PC-3 (cell line): ENCODE measurements at regions not wholly inside any gene's neighbourhood (a gene's known extent, or its start where the extent isn't known, plus 50 kb on each side); places are given as distances from the start of the nearest gene placed in this dataset.

ENCODE experiments used
- ATAC-seq: fragments of 200-7000 bp; cut with Tn5 transposase; 2 replicates; pipeline ENCODE4 v1.9.1; 2020; ENCODE audit warnings: mild to moderate bottlenecking, moderate library complexity
- BruUV-seq: library from RNA; stranded (reverse); fragments of 400-500 nt; replicated peaks from 2 replicates; lab custom pipeline; 2021; lab: Mats Ljungman, UMichigan
- CTCF ChIA-PET: fragments of 300-600 bp; sonication (Branson Sonifier 250); formaldehyde crosslinking; loops from one replicate; lab custom pipeline; 2022; ENCODE audit warnings: antibody characterized with exemption; lab: Charles Lee
- POLR2A ChIA-PET: fragments of 300-600 bp; sonication (Branson Sonifier 250); formaldehyde crosslinking; loops from one replicate; lab custom pipeline; 2022; ENCODE audit warnings: antibody characterized with exemption; ENCODE audit not compliant: unreplicated experiment; lab: Charles Lee
- DNase-seq: peaks from one replicate; pipeline ENCODE4 v3.0.0-alpha.2; 2015
- H2AFZ ChIP-seq: fragments of 300-600 bp; sonication (generic); 2 replicates; pipeline ENCODE4 v1.6.0; 2016; ENCODE audit warnings: antibody characterized with exemption, low read length
- H3F3A ChIP-seq: fragments of 300-600 bp; sonication (generic); one replicate; pipeline ENCODE4 v1.6.0; 2017; ENCODE audit warnings: antibody characterized with exemption, low read length, control low read depth, mild to moderate bottlenecking; ENCODE audit not compliant: unreplicated experiment
- H3K27ac ChIP-seq: fragments of 300-600 bp; sonication (generic); 2 replicates; pipeline ENCODE4 v1.5.1; 2016; ENCODE audit warnings: mild to moderate bottlenecking, low read length
- H3K27me3 ChIP-seq: fragments of 300-600 bp; sonication (generic); 2 replicates; pipeline ENCODE4 v1.6.1; 2016; ENCODE audit warnings: low read length, mixed read lengths
- H3K36me3 ChIP-seq: fragments of 300-600 bp; sonication (generic); 2 replicates; pipeline ENCODE4 v1.6.1; 2016; ENCODE audit warnings: low read depth, mixed run types, low read length, mixed read lengths
- H3K4me1 ChIP-seq: fragments of 300-600 bp; sonication (generic); 2 replicates; pipeline ENCODE4 v1.5.1; 2016; ENCODE audit warnings: low read length; ENCODE audit not compliant: insufficient read depth
- H3K4me2 ChIP-seq: fragments of 300-600 bp; sonication (generic); 2 replicates; pipeline ENCODE4 v1.6.0; 2016; ENCODE audit warnings: low read length
- H3K4me3 ChIP-seq: fragments of 300-600 bp; sonication (generic); 2 replicates; pipeline ENCODE4 v1.5.1; 2016; ENCODE audit warnings: mild to moderate bottlenecking, low read length, mixed read lengths
- H3K79me2 ChIP-seq: fragments of 300-600 bp; sonication (generic); 2 replicates; pipeline ENCODE4 v1.6.1; 2017; ENCODE audit warnings: low read length, mixed read lengths
- H3K9ac ChIP-seq: fragments of 300-600 bp; sonication (generic); 2 replicates; pipeline ENCODE4 v1.6.0; 2016; ENCODE audit warnings: mild to moderate bottlenecking, low read length
- H3K9me2 ChIP-seq: fragments of 300-600 bp; sonication (generic); replicated peaks from 2 replicates; pipeline ENCODE4 v1.6.1; 2016; ENCODE audit warnings: mixed run types, low read length, mixed read lengths
- H3K9me3 ChIP-seq: fragments of 300-600 bp; sonication (generic); 2 replicates; pipeline ENCODE4 v1.6.1; 2016; ENCODE audit warnings: low read length, mixed read lengths
- H4K20me1 ChIP-seq: fragments of 300-600 bp; sonication (generic); 2 replicates; pipeline ENCODE4 v1.6.1; 2016; ENCODE audit warnings: low read length, mixed read lengths
- EZH2 ChIP-seq: fragments of 300-600 bp; sonication (generic); IDR thresholded peaks from one replicate; pipeline ENCODE4 v1.6.1; 2017; ENCODE audit warnings: antibody characterized with exemption, mild to moderate bottlenecking, low read length; ENCODE audit not compliant: unreplicated experiment
- EZH2phosphoT487 ChIP-seq: fragments of 300-600 bp; sonication (generic); IDR thresholded peaks from 2 replicates; pipeline ENCODE4 v1.6.1; 2018; ENCODE audit warnings: mild to moderate bottlenecking, antibody characterized with exemption, low read length, borderline replicate concordance
- intact Hi-C: fragments of 100-400 bp; cut with micrococcal nuclease; formaldehyde crosslinking; loops from 2 replicates; pipeline ENCODE4 v1.9.0; 2023
- TF ChIP-seq, protein P1 (sequence below): fragments of 300-600 bp; sonication (generic); conservative IDR thresholded peaks from 2 replicates; pipeline ENCODE4 v1.5.1; 2017; ENCODE audit warnings: antibody characterized with exemption, low read depth, mild to moderate bottlenecking, low read length

GRCh38 chr12:77537663-77538062, 293.0 kb upstream of the NAV3 start:
- no peaks in the 10 kb centered on the region for H3K27me3 ChIP-seq
- no peak for ATAC-seq
- no peak overlapping the region for H3K27ac ChIP-seq
- ChIA-PET POLR2A (no interaction called here), CTCF (no interaction called here)
- intact Hi-C loops = no loop called here
- H3K4me3 ChIP-seq = no peak overlapping the region
- H3K4me1 ChIP-seq = no peaks in the 10 kb centered on the region
- TF ChIP-seq EZH2phosphoT487 = no peak
- TF ChIP-seq, protein P1, sequence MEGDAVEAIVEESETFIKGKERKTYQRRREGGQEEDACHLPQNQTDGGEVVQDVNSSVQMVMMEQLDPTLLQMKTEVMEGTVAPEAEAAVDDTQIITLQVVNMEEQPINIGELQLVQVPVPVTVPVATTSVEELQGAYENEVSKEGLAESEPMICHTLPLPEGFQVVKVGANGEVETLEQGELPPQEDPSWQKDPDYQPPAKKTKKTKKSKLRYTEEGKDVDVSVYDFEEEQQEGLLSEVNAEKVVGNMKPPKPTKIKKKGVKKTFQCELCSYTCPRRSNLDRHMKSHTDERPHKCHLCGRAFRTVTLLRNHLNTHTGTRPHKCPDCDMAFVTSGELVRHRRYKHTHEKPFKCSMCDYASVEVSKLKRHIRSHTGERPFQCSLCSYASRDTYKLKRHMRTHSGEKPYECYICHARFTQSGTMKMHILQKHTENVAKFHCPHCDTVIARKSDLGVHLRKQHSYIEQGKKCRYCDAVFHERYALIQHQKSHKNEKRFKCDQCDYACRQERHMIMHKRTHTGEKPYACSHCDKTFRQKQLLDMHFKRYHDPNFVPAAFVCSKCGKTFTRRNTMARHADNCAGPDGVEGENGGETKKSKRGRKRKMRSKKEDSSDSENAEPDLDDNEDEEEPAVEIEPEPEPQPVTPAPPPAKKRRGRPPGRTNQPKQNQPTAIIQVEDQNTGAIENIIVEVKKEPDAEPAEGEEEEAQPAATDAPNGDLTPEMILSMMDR = no peak
- no peak for TF ChIP-seq EZH2
- no TSS peak for BruUV-seq
- no peaks in the 10 kb centered on the region for H4K20me1 ChIP-seq
- DNase-seq = no peak
- H3F3A ChIP-seq = no peaks in the 10 kb centered on the region
- no peaks in the 10 kb centered on the region for H3K9me2 ChIP-seq
- H3K4me2 ChIP-seq = no peak overlapping the region
- H3K36me3 ChIP-seq = no peaks in the 10 kb centered on the region
- H3K9ac ChIP-seq = no peak overlapping the region
- H2AFZ ChIP-seq = no peak overlapping the region
- H3K9me3 ChIP-seq = no peaks in the 10 kb centered on the region
- no peaks in the 10 kb centered on the region for H3K79me2 ChIP-seq

DNA sequence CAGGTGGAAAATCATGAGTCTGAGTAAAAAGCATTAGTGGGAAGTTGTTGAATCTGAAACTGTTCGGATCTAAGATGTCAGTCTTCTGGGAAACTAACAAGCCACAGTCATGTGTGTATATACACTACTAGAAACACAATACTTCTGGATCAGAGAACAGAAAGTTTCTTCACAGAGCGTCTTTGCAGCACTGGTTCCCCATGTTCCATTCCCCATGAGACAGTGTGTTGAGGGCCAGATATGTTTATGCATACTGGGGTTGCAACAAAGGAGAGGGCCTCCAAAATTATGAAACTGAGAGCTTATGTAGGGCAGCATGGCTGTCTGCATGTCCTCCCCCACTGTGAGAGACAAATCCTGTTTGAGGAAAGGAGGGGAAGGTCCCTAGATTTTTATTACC, 295.0 kb upstream of the NAV3 start:
- H3K27ac ChIP-seq = no peak overlapping the region
- no peaks in the 10 kb centered on the region for H3K79me2 ChIP-seq
- DNase-seq (no peak), ATAC-seq (no peak)
- no TSS peak for BruUV-seq
- no peaks in the 10 kb centered on the region for H3K36me3 ChIP-seq
- no peak overlapping the region for H3K4me2 ChIP-seq
- H3K4me3 ChIP-seq = no peak overlapping the region
- TF ChIP-seq, protein P1 = no peak
- TF ChIP-seq EZH2phosphoT487 (no peak), EZH2 (no peak)
- H3K9ac ChIP-seq = no peak overlapping the region
- H3K9me3 ChIP-seq = no peaks in the 10 kb centered on the region
- H4K20me1 ChIP-seq = no peaks in the 10 kb centered on the region
- H3K4me1 ChIP-seq = no peaks in the 10 kb centered on the region
- no peaks in the 10 kb centered on the region for H3K27me3 ChIP-seq
- intact Hi-C loops = no loop called here
- CTCF ChIA-PET = interaction anchor here (0.7 kb wide), 1 partner anchor 606 kb away, joined by 3 read pairs; no protein-coding TSS in a partner anchor
- H2AFZ ChIP-seq = no peak overlapping the region
- no peaks in the 10 kb centered on the region for H3K9me2 ChIP-seq
- H3F3A ChIP-seq = no peaks in the 10 kb centered on the region
- POLR2A ChIA-PET = no interaction called here

DNA sequence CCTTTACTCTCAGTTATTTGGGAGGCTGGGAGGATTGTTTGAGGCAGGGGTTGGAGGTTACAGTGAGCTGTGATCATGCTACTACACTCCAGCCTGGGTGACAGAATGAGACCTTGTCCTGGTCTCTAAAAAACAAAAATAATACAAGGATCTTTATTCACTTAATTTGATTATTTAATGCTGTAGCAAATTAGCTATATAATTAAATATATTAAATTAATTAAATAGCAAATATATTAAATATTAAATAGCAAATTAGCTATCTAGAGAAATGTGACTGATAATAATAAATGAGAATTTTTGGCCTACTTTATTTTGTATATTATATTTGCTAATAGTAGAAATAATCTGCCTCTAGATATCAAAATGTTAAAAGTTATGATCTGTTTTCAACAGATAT, 298.8 kb upstream of the NAV3 start:
- TF ChIP-seq EZH2 = no peak
- no peak for TF ChIP-seq EZH2phosphoT487
- TF ChIP-seq, protein P1 = no peak
- H3K9me2 ChIP-seq = no peaks in the 10 kb centered on the region
- H3K4me2 ChIP-seq = no peak overlapping the region
- BruUV-seq = no TSS peak
- no peaks in the 10 kb centered on the region for H3K79me2 ChIP-seq
- no peaks in the 10 kb centered on the region for H3K27me3 ChIP-seq
- no peak overlapping the region for H3K27ac ChIP-seq
- H3K9ac ChIP-seq = no peak overlapping the region
- no peaks in the 10 kb centered on the region for H3K4me1 ChIP-seq
- ChIA-PET POLR2A (no interaction called here), CTCF (interaction anchor here (0.5 kb wide), 1 partner anchor 217 kb away, joined by 3 read pairs; no protein-coding TSS in a partner anchor)
- no peaks in the 10 kb centered on the region for H3K9me3 ChIP-seq
- ATAC-seq (no peak), DNase-seq (no peak)
- no peaks in the 10 kb centered on the region for H3K36me3 ChIP-seq
- H4K20me1 ChIP-seq = no peaks in the 10 kb centered on the region
- no peaks in the 10 kb centered on the region for H3F3A ChIP-seq
- H2AFZ ChIP-seq = no peak overlapping the region
- intact Hi-C loops = no loop called here
- no peak overlapping the region for H3K4me3 ChIP-seq
